ENCODE measurements at regions not wholly inside any gene's neighbourhood (a gene's known extent, or its start where the extent isn't known, plus 50 kb on each side); places are given as distances from the start of the nearest gene placed in this dataset.

- in situ Hi-C loops (cut with MboI; ENCODE audit: low sequenced_read_pairs), result no loop called here
- ChIA-PET POLR2A (ENCODE audit: unreplicated experiment) (no interaction called here), CTCF (no interaction called here)
- Histone ChIP-seq H2AFZ (replicated peaks; ENCODE audit: low read length, poor library complexity) (no peak overlapping the region), H3K14ac (replicated peaks; ENCODE audit: low read depth, low read length) (no peak overlapping the region), H2BK15ac (ENCODE audit: low read depth, low read length) (no peak overlapping the region), H2AK5ac (ENCODE audit: low read depth, low read length) (no peak overlapping the region), H2BK120ac (ENCODE audit: low read depth, low read length) (no peak overlapping the region), H2BK5ac (ENCODE audit: low read depth, low read length, poor library complexity, severe bottlenecking) (no peak overlapping the region), H3K4me3 (ENCODE audit: insufficient read depth, low read depth, low read length) (no peak overlapping the region), H3K79me1 (ENCODE audit: low read depth in 1 of 2, low read length in 2 of 2) (no peaks in the 10 kb centered on the region), H3K27ac (ENCODE audit: insufficient read depth, low read length) (no peak overlapping the region), H3K9ac (ENCODE audit: low read depth, low read length) (no peak overlapping the region), H3K4me2 (ENCODE audit: low read depth, low read length) (no peak overlapping the region), H3K36me3 (ENCODE audit: control insufficient read depth, insufficient read depth, low read length) (no peaks in the 10 kb centered on the region), H3K9me1 (ENCODE audit: insufficient read depth, low read length) (peaks cover 9% of the 10 kb centered on the region; the same call in 1 of the 2 replicates), H3K18ac (ENCODE audit: low read depth, low read length) (no peak overlapping the region), H4K20me1 (ENCODE audit: insufficient read depth, low read length) (no peaks in the 10 kb centered on the region), H2AK9ac (replicated peaks; ENCODE audit: low read depth, low read length, poor library complexity) (no peak overlapping the region), H3K9me3 (ENCODE audit: control insufficient read depth, insufficient read depth, low read length) (no peaks in the 10 kb centered on the region), H3K23ac (ENCODE audit: low read depth, low read length) (no peak overlapping the region), H3K27me3 (ENCODE audit: control insufficient read depth, insufficient read depth, low read length) (peaks cover 3% of the 10 kb centered on the region; the same call in 1 of the 2 replicates), H3K4me1 (ENCODE audit: control insufficient read depth, insufficient read depth, low read length) (peaks cover 14% of the 10 kb centered on the region), H4K8ac (ENCODE audit: low read depth in 2 of 2, low read length in 2 of 2) (no peak overlapping the region), H4K91ac (ENCODE audit: insufficient read depth, low read depth, low read length) (no peak overlapping the region), H2BK20ac (ENCODE audit: low read depth, low read length) (no peak overlapping the region), H4K5ac (ENCODE audit: low read depth, low read length) (no peak overlapping the region), H3K56ac (ENCODE audit: extremely low read depth, insufficient read depth, low read length) (no peak overlapping the region), H3K4ac (ENCODE audit: low read depth, low read length) (no peak overlapping the region)
- no TSS peak for BruUV-seq (replicated peaks)
- no peak for DNase-seq
- intact Hi-C loops (cut with micrococcal nuclease), result no loop called here
- ATAC-seq (ENCODE audit: low read depth), result no peak
- dilution Hi-C loops (cut with HindIII; ENCODE audit: low sequenced_read_pairs, unreplicated experiment), result no loop called here
- WGBS, 2 experiments (ENCODE audit: extremely low coverage in 2 of 2, insufficient read length in 1 of 2), result no CpG with 5 or more reads among the region's 3 CpGs
- TF ChIP-seq RCOR1 (IDR thresholded peaks at IDR 0.05; ENCODE audit: insufficient replicate concordance, low read length) (no peak), MXI1 (IDR thresholded peaks at IDR 0.05; ENCODE audit: borderline replicate concordance, low read depth, low read length) (no peak), CTCF (conservative IDR thresholded peaks at IDR 0.05; ENCODE audit: low read depth, low read length) (no peak), CEBPB (IDR thresholded peaks at IDR 0.05; ENCODE audit: low read depth, low read length) (no peak)
These were observed 343.8 kb downstream of the KCNRG start for GRCh38 chr13:50359041-50359367.
